ENCODE measurements at regions not wholly inside any gene's neighbourhood (a gene's known extent, or its start where the extent isn't known, plus 50 kb on each side); places are given as distances from the start of the nearest gene placed in this dataset.

- Histone ChIP-seq H3K9me3 (no peaks in the 10 kb centered on the region), H3K36me3 (no peaks in the 10 kb centered on the region), H3K27ac (replicated peaks in 1 of 4) (no peak overlapping the region), H3K4me1 (peaks cover 0 to 9% (median 0%) of the 10 kb centered on the region in 4 donors), H3K27me3 (no peaks in the 10 kb centered on the region), H3K4me3 (no peak overlapping the region)
- WGBS: 20% methylated on average over 5 of the region's 5 CpGs
- intact Hi-C loops (cut with DNase I): loop anchor here (5.0 kb wide), 2 partner anchors 133 to 172 kb away; no protein-coding TSS in a partner anchor
- TF ChIP-seq CTCF (IDR thresholded peaks at IDR 0.05) (peak; percentile 27 to 49 (median 37)), POLR2AphosphoS5 (IDR thresholded peaks at IDR 0.05) (no peak)
- DNase-seq (ENCODE audit: extremely low spot score): no peak
These were observed 128.5 kb downstream of the LARP7 start for GRCh38 chr4:112765317-112765974.

- no peak for DNase-seq (ENCODE audit: extremely low spot score)
- peak in 2 of 3 experiments; percentile 18 to 31 for TF ChIP-seq CTCF (IDR thresholded peaks at IDR 0.05)
- TF ChIP-seq POLR2A (IDR thresholded peaks at IDR 0.05; ENCODE audit: low read depth): no peak
- no peak overlapping the region for H3K4me3 ChIP-seq
- WGBS: 44% methylated on average over 3 of the region's 3 CpGs
- no peaks in the 10 kb centered on the region for H3K9me3 ChIP-seq
- intact Hi-C loops (cut with DNase I): loop anchor here (5.0 kb wide), 2 partner anchors 134 to 171 kb away; no protein-coding TSS in a partner anchor
- no peaks in the 10 kb centered on the region for H3K27me3 ChIP-seq
- H3K27ac ChIP-seq (replicated peaks in 1 of 4): no peak overlapping the region
- peaks cover 0 to 9% (median 0%) of the 10 kb centered on the region in 4 donors for H3K4me1 ChIP-seq
- H3K36me3 ChIP-seq: no peaks in the 10 kb centered on the region
These were observed 129.5 kb downstream of the LARP7 start for GRCh38 chr4:112766422-112766821.

- intact Hi-C loops (cut with DNase I): loop anchor here (5.0 kb wide), 2 partner anchors 135 to 170 kb away; no protein-coding TSS in a partner anchor
- no peak for TF ChIP-seq POLR2AphosphoS5 (IDR thresholded peaks at IDR 0.05)
- no peak for TF ChIP-seq EP300 (IDR thresholded peaks at IDR 0.05)
- no peak overlapping the region for H3K27ac ChIP-seq (replicated peaks in 1 of 4)
- no peak for DNase-seq (ENCODE audit: extremely low spot score)
- peaks cover 0 to 8% (median 0%) of the 10 kb centered on the region in 4 donors for H3K4me1 ChIP-seq
- H3K27me3 ChIP-seq: no peaks in the 10 kb centered on the region
- H3K9me3 ChIP-seq: no peaks in the 10 kb centered on the region
- H3K36me3 ChIP-seq: no peaks in the 10 kb centered on the region
- 90% methylated on average over 6 of the region's 6 CpGs for WGBS
- H3K4me3 ChIP-seq: no peak overlapping the region
These were observed 130.4 kb downstream of the LARP7 start for GRCh38 chr4:112767386-112767785.

- intact Hi-C loops (cut with DNase I): no loop called here
- Histone ChIP-seq H3K27me3 (no peaks in the 10 kb centered on the region), H3K9me3 (no peaks in the 10 kb centered on the region), H3K36me3 (no peaks in the 10 kb centered on the region), H3K4me1 (no peaks in the 10 kb centered on the region), H3K27ac (replicated peaks in 1 of 4) (no peak overlapping the region), H3K4me3 (no peak overlapping the region)
- no peak for TF ChIP-seq CTCF (IDR thresholded peaks at IDR 0.05)
- no peak for TF ChIP-seq POLR2AphosphoS5 (IDR thresholded peaks at IDR 0.05)
- no peak for TF ChIP-seq POLR2A (IDR thresholded peaks at IDR 0.05; ENCODE audit: low read depth)
- no peak for TF ChIP-seq EP300 (IDR thresholded peaks at IDR 0.05)
- WGBS: 85% methylated on average over 5 of the region's 5 CpGs
- no peak for DNase-seq (ENCODE audit: extremely low spot score)
These were observed 133.2 kb downstream of the LARP7 start for GRCh38 chr4:112770114-112770513.

- no peaks in the 10 kb centered on the region for H3K27me3 ChIP-seq
- intact Hi-C loops (cut with DNase I): no loop called here
- H3K4me3 ChIP-seq: no peak overlapping the region
- TF ChIP-seq POLR2A (IDR thresholded peaks at IDR 0.05; ENCODE audit: low read depth): no peak
- TF ChIP-seq POLR2AphosphoS5 (IDR thresholded peaks at IDR 0.05): no peak
- TF ChIP-seq CTCF (IDR thresholded peaks at IDR 0.05): no peak
- no peak for TF ChIP-seq EP300 (IDR thresholded peaks at IDR 0.05)
- DNase-seq (ENCODE audit: extremely low spot score): no peak
- 78% methylated on average over 7 of the region's 7 CpGs for WGBS
- H3K9me3 ChIP-seq: no peaks in the 10 kb centered on the region
- H3K36me3 ChIP-seq: no peaks in the 10 kb centered on the region
- no peaks in the 10 kb centered on the region for H3K4me1 ChIP-seq
- H3K27ac ChIP-seq (replicated peaks in 1 of 4): no peak overlapping the region
These were observed 138.9 kb downstream of the LARP7 start for GRCh38 chr4:112775801-112776200.
